ENCODE measurements at regions not wholly inside any gene's neighbourhood (a gene's known extent, or its start where the extent isn't known, plus 50 kb on each side); places are given as distances from the start of the nearest gene placed in this dataset.

GRCh38 chr6:81900616-81901015, 148.1 kb upstream of the TENT5A start:
- 95 to 100% methylated on average over 1 of the region's 1 CpG for WGBS, 2 donors
- intact Hi-C loops (cut with DNase I) = no loop called here

GRCh38 chr6:81897793-81898192, 145.3 kb upstream of the TENT5A start:
- H3K4me1 ChIP-seq = peaks cover 0 to 28% (median 4%) of the 10 kb centered on the region in 3 donors
- no peak for TF ChIP-seq POLR2A (IDR thresholded peaks at IDR 0.05)
- TF ChIP-seq, protein P1, sequence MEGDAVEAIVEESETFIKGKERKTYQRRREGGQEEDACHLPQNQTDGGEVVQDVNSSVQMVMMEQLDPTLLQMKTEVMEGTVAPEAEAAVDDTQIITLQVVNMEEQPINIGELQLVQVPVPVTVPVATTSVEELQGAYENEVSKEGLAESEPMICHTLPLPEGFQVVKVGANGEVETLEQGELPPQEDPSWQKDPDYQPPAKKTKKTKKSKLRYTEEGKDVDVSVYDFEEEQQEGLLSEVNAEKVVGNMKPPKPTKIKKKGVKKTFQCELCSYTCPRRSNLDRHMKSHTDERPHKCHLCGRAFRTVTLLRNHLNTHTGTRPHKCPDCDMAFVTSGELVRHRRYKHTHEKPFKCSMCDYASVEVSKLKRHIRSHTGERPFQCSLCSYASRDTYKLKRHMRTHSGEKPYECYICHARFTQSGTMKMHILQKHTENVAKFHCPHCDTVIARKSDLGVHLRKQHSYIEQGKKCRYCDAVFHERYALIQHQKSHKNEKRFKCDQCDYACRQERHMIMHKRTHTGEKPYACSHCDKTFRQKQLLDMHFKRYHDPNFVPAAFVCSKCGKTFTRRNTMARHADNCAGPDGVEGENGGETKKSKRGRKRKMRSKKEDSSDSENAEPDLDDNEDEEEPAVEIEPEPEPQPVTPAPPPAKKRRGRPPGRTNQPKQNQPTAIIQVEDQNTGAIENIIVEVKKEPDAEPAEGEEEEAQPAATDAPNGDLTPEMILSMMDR (IDR thresholded peaks at IDR 0.05) = no peak
- H3K27me3 ChIP-seq = no peaks in the 10 kb centered on the region
- peaks cover 0 to 2% (median 0%) of the 10 kb centered on the region in 3 donors for H3K9me3 ChIP-seq
- H3K36me3 ChIP-seq = no peaks in the 10 kb centered on the region
- WGBS, 2 donors = 66 to 71% methylated on average over 4 of the region's 4 CpGs
- DNase-seq = no peak
- H3K4me3 ChIP-seq = no peak overlapping the region
- no peak overlapping the region for H3K27ac ChIP-seq
- intact Hi-C loops (cut with DNase I) = no loop called here

More at GRCh38 chr6:81900616-81901015, 148.1 kb upstream of the TENT5A start:
- Histone ChIP-seq H3K4me3 (no peak overlapping the region), H3K4me1 (peaks cover 0 to 17% (median 0%) of the 10 kb centered on the region in 3 donors), H3K9me3 (peaks cover 0 to 6% (median 0%) of the 10 kb centered on the region in 3 donors), H3K36me3 (no peaks in the 10 kb centered on the region), H3K27me3 (no peaks in the 10 kb centered on the region), H3K27ac (no peak overlapping the region)
- DNase-seq = no peak
- TF ChIP-seq, protein P1 (IDR thresholded peaks at IDR 0.05) = no peak
- TF ChIP-seq POLR2A (IDR thresholded peaks at IDR 0.05) = no peak

GRCh38 chr6:81896525-81897503, 144.3 kb upstream of the TENT5A start:
- Histone ChIP-seq H3K27ac (peak overlapping the region in 1 of 4 donors; percentile 66), H3K9me3 (no peaks in the 10 kb centered on the region), H3K4me3 (no peak overlapping the region), H3K36me3 (no peaks in the 10 kb centered on the region), H3K4me1 (peaks cover 0 to 26% (median 4%) of the 10 kb centered on the region in 3 donors), H3K27me3 (no peaks in the 10 kb centered on the region)
- TF ChIP-seq, protein P1 (IDR thresholded peaks at IDR 0.05) = no peak
- no peak for TF ChIP-seq POLR2A (IDR thresholded peaks at IDR 0.05)
- intact Hi-C loops (cut with DNase I) = no loop called here
- DNase-seq = no peak
- WGBS, 2 donors = 79 to 81% methylated on average over 7 of the region's 7 CpGs

DNA sequence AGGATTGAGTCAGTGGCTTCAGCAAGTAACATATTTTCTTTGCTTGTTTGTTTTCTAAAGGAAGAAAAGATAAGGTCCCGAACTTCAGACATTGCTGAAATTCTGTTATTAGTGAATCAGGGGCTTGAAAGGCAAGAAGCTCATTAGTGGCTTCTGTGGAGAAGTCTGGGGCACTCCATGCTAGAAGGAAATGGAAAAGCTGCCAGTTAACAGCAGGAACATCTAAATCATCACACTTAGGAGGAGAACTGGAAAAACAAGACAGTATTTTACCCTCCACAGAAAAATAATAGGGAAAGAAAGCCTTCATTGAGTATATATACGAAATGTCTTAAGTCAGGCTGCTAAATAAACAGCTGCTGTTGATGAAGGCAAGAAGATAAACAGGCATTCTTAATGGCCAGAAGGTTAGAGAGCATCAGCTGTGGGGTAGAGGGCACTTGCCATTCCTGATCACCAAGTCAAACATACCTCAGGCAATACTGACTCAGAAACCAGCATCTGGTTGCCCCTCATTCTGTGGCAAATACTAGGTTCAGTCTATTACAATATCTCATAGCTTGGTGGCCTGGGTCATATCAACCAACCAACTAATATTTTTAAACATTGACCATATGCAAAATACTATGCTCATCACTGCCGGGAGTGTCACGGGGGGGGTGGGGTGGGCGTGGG, 143.2 kb upstream of the TENT5A start:
- Histone ChIP-seq H3K4me1 (peaks cover 0 to 19% (median 4%) of the 10 kb centered on the region in 3 donors), H3K27me3 (no peaks in the 10 kb centered on the region), H3K9me3 (no peaks in the 10 kb centered on the region), H3K36me3 (no peaks in the 10 kb centered on the region), H3K4me3 (no peak overlapping the region), H3K27ac (peak overlapping the region in 3 of 4 donors; percentile 38 to 66 (median 62))
- TF ChIP-seq POLR2A (IDR thresholded peaks at IDR 0.05) = no peak
- TF ChIP-seq, protein P1 (IDR thresholded peaks at IDR 0.05) = no peak
- DNase-seq = no peak
- intact Hi-C loops (cut with DNase I) = no loop called here
- WGBS, 2 donors = 36 to 54% methylated on average over 5 of the region's 5 CpGs

All from esophagus squamous epithelium (tissue), 5 donors.